ENCODE measurements at regions not wholly inside any gene's neighbourhood (a gene's known extent, or its start where the extent isn't known, plus 50 kb on each side); places are given as distances from the start of the nearest gene placed in this dataset.

DNA sequence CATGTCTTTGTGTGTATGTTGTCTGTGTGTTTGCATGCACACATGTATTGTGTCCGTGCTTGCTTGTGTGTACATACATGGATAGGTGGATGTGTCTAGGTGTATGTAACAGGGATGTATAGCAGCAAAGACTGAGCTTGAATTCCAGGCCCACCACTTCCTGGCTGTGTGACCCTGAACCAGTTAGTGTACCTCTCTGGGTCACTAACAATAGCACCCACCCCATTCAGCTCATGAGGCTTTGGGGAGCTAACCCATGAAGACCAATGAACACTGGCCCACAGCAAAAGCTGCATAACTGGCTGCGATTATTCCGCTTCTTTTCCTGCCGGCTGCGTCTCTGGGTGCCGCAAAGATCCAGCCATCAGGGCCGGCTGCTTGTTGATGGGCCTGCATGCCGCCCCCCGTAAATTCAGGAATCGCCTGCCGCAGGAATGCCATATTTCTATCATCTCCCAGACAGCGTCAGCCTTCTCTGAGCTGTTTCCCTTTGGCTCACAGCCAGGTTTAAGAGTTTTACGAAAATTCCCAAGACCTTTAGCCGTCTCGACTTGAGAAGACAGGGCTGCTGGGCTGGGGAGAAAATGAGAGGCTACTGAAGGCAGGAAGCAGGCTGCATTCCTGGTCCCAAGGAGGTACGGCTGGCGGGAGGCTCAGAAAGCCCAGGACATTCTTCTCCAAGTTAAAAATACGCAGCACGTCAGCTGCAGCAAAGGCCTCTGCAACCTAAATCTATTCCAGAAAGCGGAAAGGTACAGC, 224.6 kb downstream of the MN1 start:
- TF ChIP-seq, protein P1, sequence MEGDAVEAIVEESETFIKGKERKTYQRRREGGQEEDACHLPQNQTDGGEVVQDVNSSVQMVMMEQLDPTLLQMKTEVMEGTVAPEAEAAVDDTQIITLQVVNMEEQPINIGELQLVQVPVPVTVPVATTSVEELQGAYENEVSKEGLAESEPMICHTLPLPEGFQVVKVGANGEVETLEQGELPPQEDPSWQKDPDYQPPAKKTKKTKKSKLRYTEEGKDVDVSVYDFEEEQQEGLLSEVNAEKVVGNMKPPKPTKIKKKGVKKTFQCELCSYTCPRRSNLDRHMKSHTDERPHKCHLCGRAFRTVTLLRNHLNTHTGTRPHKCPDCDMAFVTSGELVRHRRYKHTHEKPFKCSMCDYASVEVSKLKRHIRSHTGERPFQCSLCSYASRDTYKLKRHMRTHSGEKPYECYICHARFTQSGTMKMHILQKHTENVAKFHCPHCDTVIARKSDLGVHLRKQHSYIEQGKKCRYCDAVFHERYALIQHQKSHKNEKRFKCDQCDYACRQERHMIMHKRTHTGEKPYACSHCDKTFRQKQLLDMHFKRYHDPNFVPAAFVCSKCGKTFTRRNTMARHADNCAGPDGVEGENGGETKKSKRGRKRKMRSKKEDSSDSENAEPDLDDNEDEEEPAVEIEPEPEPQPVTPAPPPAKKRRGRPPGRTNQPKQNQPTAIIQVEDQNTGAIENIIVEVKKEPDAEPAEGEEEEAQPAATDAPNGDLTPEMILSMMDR (IDR thresholded peaks at IDR 0.05; ENCODE audit: insufficient read depth, low read depth, low read length) = no peak
- no peak for TF ChIP-seq EZH2 (IDR thresholded peaks at IDR 0.05; ENCODE audit: insufficient read depth, low read length)

All from astrocyte (in vitro differentiated cells and primary cell).